HG03045 (cell line): ENCODE measurements at regions not wholly inside any gene's neighbourhood (a gene's known extent, or its start where the extent isn't known, plus 50 kb on each side); places are given as distances from the start of the nearest gene placed in this dataset.

Experiments
- ATAC-seq: cut with Tn5 transposase; IDR thresholded peaks from one replicate; pipeline ENCODE4 v1.9.1; 2021; ENCODE audit warnings: mild to moderate bottlenecking, moderate library complexity; ENCODE audit not compliant: unreplicated experiment

DNA sequence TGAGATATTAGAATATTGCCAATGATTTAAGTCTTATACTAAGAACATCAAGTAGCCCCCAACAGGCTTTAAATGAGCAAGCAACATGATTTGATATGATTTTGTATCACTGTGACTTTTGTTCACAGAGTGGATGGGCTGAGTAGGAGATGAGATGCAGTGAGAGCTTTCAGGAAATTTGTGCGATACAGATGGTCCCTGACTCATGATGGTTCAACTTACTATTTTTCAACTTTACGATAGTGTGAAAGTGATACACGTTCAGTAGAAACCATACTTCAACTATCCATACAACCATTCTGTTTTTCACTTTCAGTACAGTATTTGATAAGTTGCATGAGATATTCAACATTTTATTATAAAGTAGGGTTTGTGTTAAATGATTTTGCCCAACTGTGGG is 78.7 kb upstream of the NWD2 start:
- no peak for ATAC-seq

DNA sequence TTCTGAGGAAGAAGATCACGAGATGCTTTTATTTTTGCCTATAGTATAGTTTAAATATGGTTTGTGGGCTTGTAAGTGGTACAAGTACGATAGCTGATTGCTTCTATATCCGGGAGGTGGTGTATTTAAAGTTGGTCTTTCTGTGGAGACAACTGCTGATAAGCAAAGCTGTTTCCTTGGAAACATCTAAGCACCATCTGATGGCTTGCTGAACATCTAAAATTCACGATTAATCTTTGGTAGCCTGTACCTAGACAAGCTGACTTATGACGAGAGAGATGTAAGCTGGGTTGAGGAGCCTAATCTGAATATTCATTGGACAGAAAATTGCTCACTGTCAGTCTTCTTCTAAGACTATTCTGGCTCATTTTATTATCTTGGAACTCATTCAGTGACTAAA is 74.6 kb upstream of the NWD2 start:
- ATAC-seq, result no peak

DNA sequence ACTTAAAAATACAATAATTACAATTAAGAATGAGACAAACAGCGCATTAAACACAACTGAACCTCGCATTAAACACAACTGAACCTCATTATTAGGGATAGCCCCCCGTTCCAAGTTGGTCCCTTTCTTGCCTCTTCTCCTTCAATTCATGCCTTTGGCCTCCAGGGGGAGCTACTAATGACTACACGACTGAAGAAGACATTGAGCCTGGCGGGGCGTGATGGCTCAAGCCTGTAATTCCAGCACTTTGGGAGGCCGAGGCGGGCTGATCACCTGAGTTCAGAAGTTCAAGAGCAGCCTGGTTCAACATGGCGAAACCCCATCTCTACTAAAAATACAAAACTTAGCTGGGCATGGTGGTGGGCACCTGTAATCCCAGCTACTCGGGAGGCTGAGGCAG is 56.4 kb upstream of the NWD2 start:
- no peak for ATAC-seq
